ENCODE measurements at regions not wholly inside any gene's neighbourhood (a gene's known extent, or its start where the extent isn't known, plus 50 kb on each side); places are given as distances from the start of the nearest gene placed in this dataset.

DNA sequence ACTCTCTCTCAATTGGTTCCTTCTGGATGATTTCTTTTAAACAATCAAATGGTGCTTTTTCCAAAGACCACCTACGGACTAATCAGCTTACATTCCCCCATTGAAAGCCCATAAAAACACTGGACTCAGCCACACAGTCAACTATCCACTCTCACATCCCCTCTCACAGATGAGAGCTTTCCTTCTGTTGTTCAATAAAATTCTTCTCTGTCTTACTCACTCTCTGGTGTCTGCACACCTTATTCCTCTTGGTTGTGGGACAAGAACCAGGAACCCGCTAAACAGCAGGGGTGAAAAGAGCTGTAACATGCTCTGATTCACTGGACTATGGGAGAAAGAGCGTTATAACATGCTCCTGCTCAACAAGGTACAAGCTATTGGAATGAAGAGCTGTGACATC lies 2896.2 kb downstream of the PCDH9 start:
- H3K27ac ChIP-seq = no peak overlapping the region
- no peak for TF ChIP-seq CTCF (conservative IDR thresholded peaks at IDR 0.05)

- TF ChIP-seq CTCF (conservative IDR thresholded peaks at IDR 0.05) = no peak
- no peak overlapping the region for H3K27ac ChIP-seq
Observed at GRCh38 chr13:64332048-64332447, 2898.1 kb downstream of the PCDH9 start.

DNA sequence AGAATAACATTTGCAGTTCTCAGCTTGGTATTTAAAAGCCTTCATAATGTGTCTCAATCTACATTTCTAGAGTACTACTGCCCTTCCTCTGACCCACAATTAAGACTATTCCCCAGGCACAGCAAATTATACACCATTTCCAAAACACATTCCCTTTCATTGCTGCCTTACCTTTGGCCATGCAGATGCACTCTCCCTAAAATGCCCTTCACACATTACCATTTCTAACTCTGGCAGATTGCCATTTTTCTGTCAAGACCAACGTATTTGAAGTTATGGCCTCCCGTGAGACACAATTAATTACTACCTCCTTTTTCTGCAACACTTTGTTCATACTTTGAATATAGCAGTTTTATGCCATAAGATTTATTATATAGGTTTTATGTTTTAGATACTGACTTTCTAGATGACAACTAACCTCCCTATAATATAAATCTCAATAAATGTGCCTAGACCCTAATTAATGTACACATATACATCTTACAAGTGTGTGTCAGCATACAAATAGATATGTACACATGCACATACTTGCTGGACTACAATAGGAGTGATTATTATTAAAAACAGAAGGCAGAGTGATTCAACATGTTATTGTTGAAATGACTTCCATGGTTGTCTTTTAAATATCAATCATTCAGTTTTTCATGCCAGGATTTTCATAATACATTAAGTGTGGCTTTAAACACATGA lies 2902.5 kb downstream of the PCDH9 start:
- no peak overlapping the region for H3K27ac ChIP-seq
- TF ChIP-seq CTCF (conservative IDR thresholded peaks at IDR 0.05) = no peak

- H3K27ac ChIP-seq = no peak overlapping the region
- TF ChIP-seq CTCF (conservative IDR thresholded peaks at IDR 0.05) = no peak
Observed at GRCh38 chr13:64314331-64314730, 2898.7 kb upstream of the PCDH20 start.

DNA sequence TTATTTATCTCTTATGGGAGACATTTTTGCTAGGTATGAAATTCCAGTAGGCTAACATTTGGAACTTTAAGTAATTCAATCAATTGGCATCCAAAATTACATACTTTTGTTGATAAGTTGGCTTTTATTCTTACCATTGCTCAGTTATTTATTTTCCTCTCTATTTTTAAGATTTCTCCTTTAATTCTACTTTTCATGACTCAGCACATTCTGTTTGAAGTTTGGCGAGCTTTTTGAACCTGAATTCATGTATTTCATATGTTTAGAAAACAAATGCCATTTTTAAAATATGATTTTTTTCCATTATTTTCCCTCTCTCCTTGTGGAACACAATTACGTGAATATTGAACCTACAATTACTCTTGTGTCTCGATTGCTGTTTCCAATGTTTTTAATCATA lies 2896.3 kb upstream of the PCDH20 start:
- TF ChIP-seq CTCF (conservative IDR thresholded peaks at IDR 0.05) = no peak

GRCh38 chr13:64311112-64311511 lies 2895.5 kb upstream of the PCDH20 start:
- TF ChIP-seq CTCF (conservative IDR thresholded peaks at IDR 0.05) = no peak
- H3K27ac ChIP-seq = no peak overlapping the region

More for the DNA sequence above, 2896.3 kb upstream of the PCDH20 start:
- H3K27ac ChIP-seq = no peak overlapping the region

DNA sequence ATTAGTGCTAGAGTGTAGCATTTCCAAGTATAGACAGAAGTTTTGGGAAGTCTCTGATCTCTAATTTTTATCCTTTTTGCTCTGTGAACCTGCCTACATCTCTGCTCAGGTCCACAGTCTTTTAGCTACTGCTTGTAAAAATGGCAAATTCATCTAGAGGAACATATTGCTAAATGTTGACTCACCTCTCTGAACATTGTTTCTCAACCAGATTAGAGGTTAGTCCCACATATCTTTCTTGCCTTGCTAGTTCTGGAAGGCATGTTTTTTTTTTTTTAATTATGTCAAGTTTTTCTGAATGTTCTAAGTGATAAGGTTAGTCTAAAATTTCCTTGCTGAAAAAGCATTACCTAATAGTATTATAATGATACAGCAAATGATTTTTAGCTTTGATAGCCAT lies 2889.6 kb upstream of the PCDH20 start:
- TF ChIP-seq CTCF (conservative IDR thresholded peaks at IDR 0.05) = no peak
- H3K27ac ChIP-seq = no peak overlapping the region
